GM12864 (cell line): ENCODE measurements at regions not wholly inside any gene's neighbourhood (a gene's known extent, or its start where the extent isn't known, plus 50 kb on each side); places are given as distances from the start of the nearest gene placed in this dataset.

Source experiments
- DNase-seq: peaks from one replicate; pipeline ENCODE4 v3.0.0-alpha.2; 2011; ENCODE audit warnings: low read depth
- H3K4me3 ChIP-seq: 2 replicates; pipeline ENCODE4 v1.5.1; 2011; ENCODE audit warnings: mild to moderate bottlenecking, low read depth, low read length, control low read depth
- TF ChIP-seq, protein P1 (sequence below): IDR thresholded peaks from 2 replicates; pipeline ENCODE4 v1.5.1; 2011; ENCODE audit warnings: low read depth, mild to moderate bottlenecking, moderate library complexity, low read length, control low read depth, inconsistent platforms; ENCODE audit errors: missing control alignments

DNA sequence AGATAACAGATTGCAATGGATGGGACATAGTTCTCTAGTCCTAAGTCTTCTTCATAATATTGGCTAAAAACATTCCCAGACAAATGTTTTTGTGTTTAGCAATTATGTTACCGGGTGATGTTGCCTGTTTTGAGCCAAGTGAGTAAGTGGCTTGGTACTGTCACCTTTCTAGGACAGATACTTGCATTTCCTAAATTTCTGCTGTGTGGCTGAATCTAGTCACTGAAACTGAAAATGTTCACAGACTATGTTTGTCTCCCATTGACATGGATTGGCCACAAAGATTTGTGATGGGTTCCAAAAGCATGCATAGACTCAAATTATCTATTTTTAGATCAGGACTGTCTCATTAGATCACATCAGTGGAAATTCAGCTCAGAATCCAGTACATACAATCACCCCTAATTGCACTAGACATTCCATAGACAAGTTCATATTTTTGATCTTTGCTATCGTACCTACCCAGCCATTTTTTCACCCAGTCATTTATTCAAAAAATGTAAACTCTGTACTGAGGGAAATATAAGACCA, 1222.1 kb upstream of the AUTS2 start:
- TF ChIP-seq, protein P1, sequence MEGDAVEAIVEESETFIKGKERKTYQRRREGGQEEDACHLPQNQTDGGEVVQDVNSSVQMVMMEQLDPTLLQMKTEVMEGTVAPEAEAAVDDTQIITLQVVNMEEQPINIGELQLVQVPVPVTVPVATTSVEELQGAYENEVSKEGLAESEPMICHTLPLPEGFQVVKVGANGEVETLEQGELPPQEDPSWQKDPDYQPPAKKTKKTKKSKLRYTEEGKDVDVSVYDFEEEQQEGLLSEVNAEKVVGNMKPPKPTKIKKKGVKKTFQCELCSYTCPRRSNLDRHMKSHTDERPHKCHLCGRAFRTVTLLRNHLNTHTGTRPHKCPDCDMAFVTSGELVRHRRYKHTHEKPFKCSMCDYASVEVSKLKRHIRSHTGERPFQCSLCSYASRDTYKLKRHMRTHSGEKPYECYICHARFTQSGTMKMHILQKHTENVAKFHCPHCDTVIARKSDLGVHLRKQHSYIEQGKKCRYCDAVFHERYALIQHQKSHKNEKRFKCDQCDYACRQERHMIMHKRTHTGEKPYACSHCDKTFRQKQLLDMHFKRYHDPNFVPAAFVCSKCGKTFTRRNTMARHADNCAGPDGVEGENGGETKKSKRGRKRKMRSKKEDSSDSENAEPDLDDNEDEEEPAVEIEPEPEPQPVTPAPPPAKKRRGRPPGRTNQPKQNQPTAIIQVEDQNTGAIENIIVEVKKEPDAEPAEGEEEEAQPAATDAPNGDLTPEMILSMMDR, result no peak
- H3K4me3 ChIP-seq, result no peak overlapping the region
- no peak for DNase-seq

DNA sequence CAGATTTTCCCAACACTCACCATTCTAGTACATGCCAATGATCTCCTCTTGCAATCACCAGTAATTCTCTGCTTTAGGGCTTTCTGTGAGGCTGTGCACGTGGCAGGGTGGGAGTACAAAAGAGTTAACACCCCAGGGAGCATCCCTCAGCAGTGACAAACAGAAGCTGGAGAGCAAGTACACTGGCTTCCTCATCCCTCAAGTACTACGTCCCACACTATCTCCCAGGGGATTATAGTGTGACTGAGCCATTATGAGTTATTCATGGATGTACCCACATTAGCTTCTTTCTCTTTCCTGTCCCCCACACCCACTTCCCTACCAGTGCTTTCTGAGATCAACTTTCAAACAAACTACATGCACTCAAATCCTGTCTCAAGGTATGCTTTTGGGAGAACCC, 1216.5 kb upstream of the AUTS2 start:
- TF ChIP-seq, protein P1, result no peak
- DNase-seq, result no peak

DNA sequence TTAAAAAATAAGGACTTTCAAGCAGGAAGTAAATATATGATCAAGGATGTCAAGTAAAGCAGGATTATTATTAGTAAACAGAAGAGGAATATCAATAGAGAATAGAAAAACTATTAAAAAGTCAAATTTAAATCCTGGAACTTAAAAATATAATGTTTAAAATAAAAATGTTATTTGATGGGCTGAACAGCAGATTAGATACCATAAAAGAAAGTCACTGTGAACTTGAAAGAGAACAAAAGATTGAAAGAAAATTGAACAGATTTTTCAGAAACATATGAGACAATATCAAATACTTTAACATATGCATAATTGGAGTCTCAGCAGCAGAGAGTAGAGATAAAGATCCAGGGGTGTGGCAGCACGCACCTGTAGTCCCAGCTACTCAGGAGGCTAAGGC, 1213.7 kb upstream of the AUTS2 start:
- TF ChIP-seq, protein P1, result no peak
- no peak overlapping the region for H3K4me3 ChIP-seq
- DNase-seq, result no peak

More for the DNA sequence above, 1216.5 kb upstream of the AUTS2 start:
- no peak overlapping the region for H3K4me3 ChIP-seq

DNA sequence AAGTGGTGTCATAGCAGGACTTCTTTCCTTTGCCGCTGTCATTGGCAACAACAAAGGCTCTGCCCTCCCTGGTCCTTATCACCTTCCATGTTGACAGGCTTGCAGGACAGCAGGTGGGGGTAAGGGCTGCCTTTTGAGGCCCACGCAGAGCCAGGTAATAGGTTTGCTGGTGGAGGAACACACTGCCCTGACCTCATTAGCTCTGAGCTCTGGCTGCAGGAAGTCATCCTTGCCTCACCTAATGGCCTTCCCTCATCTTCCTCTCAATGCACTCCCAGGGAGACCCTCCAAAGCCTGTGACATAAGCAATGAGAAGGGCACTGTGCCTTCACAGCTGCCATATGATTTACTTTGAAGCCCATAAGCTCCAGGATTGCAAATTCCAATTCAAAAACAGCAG, 1205.2 kb upstream of the AUTS2 start:
- H3K4me3 ChIP-seq, result no peak overlapping the region
- DNase-seq, result no peak
- TF ChIP-seq, protein P1, result no peak

DNA sequence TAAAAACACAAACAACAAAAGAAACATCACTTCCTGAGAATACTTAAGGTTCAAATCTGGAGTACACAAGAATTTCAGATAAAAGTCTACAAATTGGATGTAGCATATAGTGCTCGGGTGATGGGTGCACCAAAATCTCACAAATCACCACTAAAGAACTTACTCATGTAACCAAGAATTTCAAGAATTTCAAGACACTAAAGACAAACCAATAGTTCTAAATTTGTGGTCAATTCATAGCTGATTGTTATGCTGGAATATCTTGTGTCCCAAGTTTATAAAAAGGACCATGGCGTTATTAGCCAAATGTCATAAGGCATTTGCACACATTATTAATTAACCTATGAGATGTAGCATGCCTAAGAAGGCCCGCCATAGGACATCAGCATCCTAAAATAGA, 1204.1 kb upstream of the AUTS2 start:
- no peak overlapping the region for H3K4me3 ChIP-seq
- TF ChIP-seq, protein P1, result no peak
- DNase-seq, result no peak

DNA sequence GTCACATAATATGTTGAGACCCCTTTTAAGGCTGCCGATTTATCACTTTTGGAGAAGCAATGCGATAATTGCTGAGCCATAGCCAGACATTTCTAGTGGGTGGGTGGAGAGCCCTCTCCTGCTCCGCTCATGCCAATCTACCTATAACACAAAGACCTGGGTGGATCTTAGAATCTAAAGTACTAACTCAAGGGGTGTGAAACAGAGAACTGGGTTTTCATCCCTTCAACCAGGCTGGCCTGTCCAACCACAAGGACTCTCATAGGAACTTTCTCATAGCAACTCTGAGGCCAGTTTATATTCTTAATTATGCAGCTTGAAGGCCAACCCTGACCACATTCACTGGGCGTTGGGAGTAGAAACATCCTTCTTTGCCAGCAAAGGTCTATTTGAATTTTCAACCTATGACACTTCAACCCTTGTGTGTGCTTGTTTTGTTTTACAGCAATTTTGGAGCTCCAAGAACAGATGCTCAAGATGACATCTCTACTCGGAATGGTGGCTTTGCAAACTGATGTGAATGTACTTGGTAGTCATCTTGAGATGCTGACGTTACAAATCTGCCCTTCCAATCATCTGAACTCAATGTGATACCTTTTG, 1198.2 kb upstream of the AUTS2 start:
- TF ChIP-seq, protein P1, result no peak
- no peak for DNase-seq
- no peak overlapping the region for H3K4me3 ChIP-seq

DNA sequence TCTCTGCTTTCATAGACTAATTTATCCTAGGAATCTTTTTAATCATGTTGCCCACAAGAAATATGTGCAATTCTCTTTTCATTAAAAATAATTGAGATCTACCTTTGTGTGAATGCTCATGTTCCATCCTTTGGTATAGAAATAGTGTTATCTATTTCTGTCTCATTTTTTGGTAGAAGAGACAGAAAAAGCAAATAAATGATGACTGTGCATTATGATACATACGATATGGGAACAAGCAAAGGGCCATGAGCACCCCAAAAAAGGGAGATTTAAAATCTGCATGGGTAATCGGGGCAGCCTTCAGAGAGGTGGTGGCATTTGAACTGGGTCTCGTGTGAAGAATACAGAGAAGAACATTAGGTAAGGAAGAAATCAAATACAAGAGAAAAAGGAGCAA, 1197.5 kb upstream of the AUTS2 start:
- no peak for DNase-seq
- TF ChIP-seq, protein P1, result no peak

More for the DNA sequence above, 1197.5 kb upstream of the AUTS2 start:
- no peak overlapping the region for H3K4me3 ChIP-seq
